DND-41 (cell line): ENCODE measurements at regions not wholly inside any gene's neighbourhood (a gene's known extent, or its start where the extent isn't known, plus 50 kb on each side); places are given as distances from the start of the nearest gene placed in this dataset.

ENCODE experiments used
- ATAC-seq: fragments of 200-7000 bp; cut with Tn5 transposase; 3 replicates; pipeline ENCODE4 v1.9.1; 2021; ENCODE audit warnings: low read depth; ENCODE audit not compliant: insufficient read depth
- DNase-seq: peaks from one replicate; pipeline ENCODE4 v3.0.0-alpha.2; 2020
- H2AFZ ChIP-seq: 2 replicates; pipeline ENCODE4 v1.6.0; 2012; ENCODE audit warnings: low read depth, low read length
- H3K27ac ChIP-seq: 2 replicates; pipeline ENCODE4 v1.5.1; 2012; ENCODE audit warnings: low read length, inconsistent platforms
- H3K27me3 ChIP-seq: fragments of 200-600 bp; sonication (generic); 2 replicates; pipeline ENCODE4 v1.6.0; 2012; ENCODE audit warnings: low read length, mild to moderate bottlenecking, inconsistent platforms; ENCODE audit not compliant: insufficient read depth, poor library complexity
- H3K36me3 ChIP-seq: 2 replicates; pipeline ENCODE4 v1.5.1; 2012; ENCODE audit warnings: low read length, inconsistent platforms; ENCODE audit not compliant: insufficient read depth
- H3K4me1 ChIP-seq: 2 replicates; pipeline ENCODE4 v1.5.1; 2012; ENCODE audit warnings: mild to moderate bottlenecking, low read length; ENCODE audit not compliant: insufficient read depth
- H3K4me2 ChIP-seq: 2 replicates; pipeline ENCODE4 v1.6.0; 2012; ENCODE audit warnings: mild to moderate bottlenecking, moderate library complexity, low read length, inconsistent platforms; ENCODE audit not compliant: insufficient read depth
- H3K4me3 ChIP-seq, 2 experiments: fragments of 200-600 bp in 1 of 2; shearing (Covaris generic) in 1 of 2; 2 replicates each; pipeline ENCODE4 v1.5.1; 2012 to 2016; ENCODE audit warnings: inconsistent platforms in 2 of 2, low read length in 2 of 2, mild to moderate bottlenecking in 2 of 2, low read depth in 1 of 2, moderate library complexity in 1 of 2
- H3K79me2 ChIP-seq: 2 replicates; pipeline ENCODE4 v1.6.0; 2012; ENCODE audit warnings: low read length, inconsistent platforms; ENCODE audit not compliant: insufficient read depth
- H3K9ac ChIP-seq: 2 replicates; pipeline ENCODE4 v1.6.0; 2012; ENCODE audit warnings: low read depth, mild to moderate bottlenecking, inconsistent platforms, low read length, moderate library complexity
- H3K9me3 ChIP-seq: 2 replicates; pipeline ENCODE4 v1.5.1; 2012; ENCODE audit warnings: low read length, moderate library complexity, mild to moderate bottlenecking, inconsistent platforms; ENCODE audit not compliant: insufficient read depth, severe bottlenecking
- H4K20me1 ChIP-seq: 2 replicates; pipeline ENCODE4 v1.6.0; 2012; ENCODE audit warnings: low read length; ENCODE audit not compliant: insufficient read depth
- CTCF ChIP-seq: IDR thresholded peaks from 2 replicates; pipeline ENCODE4 v1.5.1; 2012; ENCODE audit warnings: borderline replicate concordance, low read length, moderate library complexity, mild to moderate bottlenecking; ENCODE audit not compliant: poor library complexity, severe bottlenecking; ENCODE audit errors: extremely low read depth
- EZH2 ChIP-seq: IDR thresholded peaks from 3 replicates; pipeline ENCODE4 v1.6.1; 2012; ENCODE audit warnings: borderline replicate concordance, low read depth, mild to moderate bottlenecking, moderate library complexity, low read length, inconsistent platforms; ENCODE audit not compliant: severe bottlenecking

- H3K4me2 ChIP-seq, result no peak overlapping the region
- DNase-seq, result no peak
- no peaks in the 10 kb centered on the region for H3K4me1 ChIP-seq
- H2AFZ ChIP-seq, result no peak overlapping the region
- H3K9ac ChIP-seq, result no peak overlapping the region
- H3K27me3 ChIP-seq, result no peaks in the 10 kb centered on the region
- H3K9me3 ChIP-seq, result no peaks in the 10 kb centered on the region
- TF ChIP-seq EZH2 (no peak), CTCF (no peak)
- H3K27ac ChIP-seq, result no peak overlapping the region
- no peaks in the 10 kb centered on the region for H3K36me3 ChIP-seq
- no peaks in the 10 kb centered on the region for H3K79me2 ChIP-seq
- H4K20me1 ChIP-seq, result no peaks in the 10 kb centered on the region
- H3K4me3 ChIP-seq, result no peak overlapping the region
- ATAC-seq, result no peak
Measured at GRCh38 chr4:158036998-158037397, 135.8 kb downstream of the GASK1B start.

GRCh38 chr4:158035662-158036195 is 137.1 kb downstream of the GASK1B start:
- H3K36me3 ChIP-seq, result no peaks in the 10 kb centered on the region
- DNase-seq, result no peak
- no peak for TF ChIP-seq CTCF
- TF ChIP-seq EZH2, result no peak
- no peaks in the 10 kb centered on the region for H3K4me1 ChIP-seq
- ATAC-seq, result no peak
- H3K9me3 ChIP-seq, result no peaks in the 10 kb centered on the region
- H3K4me3 ChIP-seq, result no peak overlapping the region
- no peaks in the 10 kb centered on the region for H3K79me2 ChIP-seq
- H2AFZ ChIP-seq, result no peak overlapping the region
- no peak overlapping the region for H3K27ac ChIP-seq
- no peak overlapping the region for H3K9ac ChIP-seq
- no peak overlapping the region for H3K4me2 ChIP-seq
- no peaks in the 10 kb centered on the region for H3K27me3 ChIP-seq
- H4K20me1 ChIP-seq, result no peaks in the 10 kb centered on the region

GRCh38 chr4:158033416-158034120 is 139.3 kb downstream of the GASK1B start:
- no peak for DNase-seq
- no peak overlapping the region for H3K4me3 ChIP-seq
- H3K4me2 ChIP-seq, result no peak overlapping the region
- ATAC-seq, result no peak
- TF ChIP-seq EZH2 (no peak), CTCF (no peak)
- no peak overlapping the region for H2AFZ ChIP-seq
- no peaks in the 10 kb centered on the region for H3K9me3 ChIP-seq
- no peak overlapping the region for H3K9ac ChIP-seq
- H3K4me1 ChIP-seq, result no peaks in the 10 kb centered on the region
- no peak overlapping the region for H3K27ac ChIP-seq
- no peaks in the 10 kb centered on the region for H3K36me3 ChIP-seq
- H4K20me1 ChIP-seq, result no peaks in the 10 kb centered on the region
- H3K79me2 ChIP-seq, result no peaks in the 10 kb centered on the region
- H3K27me3 ChIP-seq, result no peaks in the 10 kb centered on the region
